Neuronal stem cell (in vitro differentiated cells): ENCODE measurements at regions not wholly inside any gene's neighbourhood (a gene's known extent, or its start where the extent isn't known, plus 50 kb on each side); places are given as distances from the start of the nearest gene placed in this dataset.

Source experiments
- DNase-seq: peaks from one replicate; pipeline ENCODE4 v3.0.0-alpha.2; 2013; ENCODE audit warnings: low spot score
- H2AFZ ChIP-seq: one replicate; pipeline ENCODE4 v1.6.1; 2013; ENCODE audit warnings: mild to moderate bottlenecking, low read length, inconsistent platforms
- H2AK5ac ChIP-seq: 2 replicates; pipeline ENCODE4 v1.6.1; 2013; ENCODE audit warnings: low read depth, mild to moderate bottlenecking, inconsistent platforms, low read length, moderate library complexity, mixed read lengths
- H2BK120ac ChIP-seq: 2 replicates; pipeline ENCODE4 v1.6.1; 2013; ENCODE audit warnings: low read depth, mild to moderate bottlenecking, inconsistent platforms, low read length, moderate library complexity, mixed read lengths
- H2BK12ac ChIP-seq: one replicate; pipeline ENCODE4 v1.6.1; 2013; ENCODE audit warnings: low read length, inconsistent platforms
- H2BK15ac ChIP-seq: 2 replicates; pipeline ENCODE4 v1.6.1; 2013; ENCODE audit warnings: mild to moderate bottlenecking, low read length, inconsistent platforms, mixed read lengths
- H2BK5ac ChIP-seq: one replicate; pipeline ENCODE4 v1.6.1; 2013; ENCODE audit warnings: inconsistent platforms, mild to moderate bottlenecking, low read length, moderate library complexity
- H3K14ac ChIP-seq: one replicate; pipeline ENCODE4 v1.6.1; 2013; ENCODE audit warnings: low read length, inconsistent platforms
- H3K18ac ChIP-seq: 2 replicates; pipeline ENCODE4 v1.6.1; 2013; ENCODE audit warnings: low read length, inconsistent platforms
- H3K23ac ChIP-seq: 2 replicates; pipeline ENCODE4 v1.6.1; 2013; ENCODE audit warnings: low read depth, mild to moderate bottlenecking, mixed read lengths, low read length, inconsistent platforms; ENCODE audit not compliant: poor library complexity
- H3K27ac ChIP-seq: replicated peaks from 3 replicates; pipeline ENCODE4 v1.5.1; 2013; ENCODE audit warnings: low read length, inconsistent platforms
- H3K27me3 ChIP-seq, 3 experiments: 2 replicates each; pipeline ENCODE4 v1.6.1; 2013; ENCODE audit warnings: low read length in 3 of 3, mild to moderate bottlenecking in 2 of 3, inconsistent platforms in 1 of 3, low read depth in 1 of 3, mixed read lengths in 1 of 3, moderate library complexity in 1 of 3; ENCODE audit not compliant: control insufficient read depth in 3 of 3, insufficient read depth in 3 of 3
- H3K36me3 ChIP-seq, 2 donors: replicated peaks in 1 of 2; 2 replicates each; pipeline ENCODE4 v1.6.1; 2013; ENCODE audit warnings: low read length in 2 of 2; ENCODE audit not compliant: control insufficient read depth in 2 of 2, insufficient read depth in 2 of 2
- H3K4ac ChIP-seq: 2 replicates; pipeline ENCODE4 v1.6.1; 2013; ENCODE audit warnings: inconsistent platforms, mild to moderate bottlenecking, low read length, moderate library complexity
- H3K4me1 ChIP-seq, 2 donors: 1 replicate in 1 of 2; 2 replicates in 1 of 2; pipeline ENCODE4 v1.6.1; 2013; ENCODE audit warnings: low read length in 2 of 2, low read depth in 1 of 2; ENCODE audit not compliant: control insufficient read depth in 2 of 2, insufficient read depth in 1 of 2
- H3K4me2 ChIP-seq: one replicate; pipeline ENCODE4 v1.6.1; 2013; ENCODE audit warnings: mild to moderate bottlenecking, low read length, inconsistent platforms; ENCODE audit not compliant: insufficient read depth, poor library complexity, severe bottlenecking
- H3K4me3 ChIP-seq, 2 donors: 2 replicates each; pipeline ENCODE4 v1.5.1; 2013; ENCODE audit warnings: low read length in 2 of 2, mild to moderate bottlenecking in 2 of 2, inconsistent platforms in 1 of 2, moderate library complexity in 1 of 2
- H3K79me1 ChIP-seq: one replicate; pipeline ENCODE4 v1.6.1; 2013; ENCODE audit warnings: low read depth, mild to moderate bottlenecking, inconsistent platforms, low read length, moderate library complexity
- H3K9ac ChIP-seq: one replicate; pipeline ENCODE4 v1.6.1; 2013; ENCODE audit warnings: mild to moderate bottlenecking, low read depth, low read length, inconsistent platforms; ENCODE audit not compliant: poor library complexity
- H3K9me3 ChIP-seq, 2 donors: replicated peaks in 1 of 2; 2 replicates each; pipeline versions ENCODE3 to v1.6.1; 2013; ENCODE audit warnings: low read length in 2 of 2, mild to moderate bottlenecking in 2 of 2, inconsistent platforms in 1 of 2, low read depth in 1 of 2, mixed read lengths in 1 of 2, moderate library complexity in 1 of 2; ENCODE audit not compliant: control insufficient read depth in 2 of 2, insufficient read depth in 1 of 2
- H4K8ac ChIP-seq: one replicate; pipeline ENCODE4 v1.6.1; 2013; ENCODE audit warnings: low read depth, mild to moderate bottlenecking, inconsistent platforms, low read length, moderate library complexity
- H4K91ac ChIP-seq: one replicate; pipeline ENCODE4 v1.6.1; 2013; ENCODE audit warnings: low read length, low read depth, mild to moderate bottlenecking, inconsistent platforms; ENCODE audit not compliant: poor library complexity
- WGBS, 2 donors: extraction: QIAGEN DNeasy Blood & Tissue Kit; methylation state at CpG; one replicate each; pipeline ENCODE4 v1.1.7; 2013; ENCODE audit warnings: missing lambda C conversion rate in 2 of 2, mixed read lengths in 1 of 2; ENCODE audit not compliant: insufficient read length in 2 of 2, insufficient replicate concordance in 1 of 2; ENCODE audit errors: extremely low coverage in 2 of 2; 5-methylcytosine and 5-hydroxymethylcytosine counted together

DNA sequence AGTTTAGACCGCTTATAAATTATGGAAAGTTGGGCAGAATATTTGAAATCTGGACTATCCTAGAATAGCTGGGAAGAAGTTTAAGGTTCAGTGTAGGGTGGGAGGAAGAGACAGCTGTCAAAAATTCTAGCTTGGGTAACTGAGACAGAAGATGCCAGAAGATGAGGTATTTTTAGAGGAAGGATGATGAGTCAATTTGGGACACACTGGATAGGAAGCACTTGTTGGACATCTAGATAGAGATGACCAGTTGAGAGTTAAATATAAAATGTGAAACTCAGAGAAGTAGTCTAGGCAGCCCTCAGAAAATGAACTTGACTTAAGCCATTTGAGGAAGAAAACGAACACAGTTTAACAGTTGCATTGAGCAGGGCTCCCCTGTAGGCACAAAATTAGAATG lies 137.9 kb upstream of the MAP9 start:
- Histone ChIP-seq H4K91ac (no peak overlapping the region), H3K27ac (no peak overlapping the region), H3K4me2 (no peak overlapping the region), H3K27me3 (no peaks in the 10 kb centered on the region), H3K9me3 (no peaks in the 10 kb centered on the region), H3K14ac (no peak overlapping the region), H2BK120ac (no peak overlapping the region), H2AK5ac (no peak overlapping the region), H2AFZ (no peak overlapping the region), H3K4me3 (no peak overlapping the region), H3K36me3 (no peaks in the 10 kb centered on the region), H3K79me1 (no peaks in the 10 kb centered on the region), H3K9ac (no peak overlapping the region), H2BK5ac (no peak overlapping the region), H3K4ac (no peak overlapping the region), H2BK12ac (no peak overlapping the region), H2BK15ac (no peak overlapping the region), H3K4me1 (no peaks in the 10 kb centered on the region), H4K8ac (no peak overlapping the region), H3K23ac (no peak overlapping the region), H3K18ac (no peak overlapping the region)
- WGBS, 2 donors: no CpG with 5 or more reads among the region's 2 CpGs
- DNase-seq: no peak

- H3K36me3 ChIP-seq: no peaks in the 10 kb centered on the region
- WGBS, 2 donors: no CpG with 5 or more reads among the region's 5 CpGs
- no peak overlapping the region for H3K4me3 ChIP-seq
- no peak overlapping the region for H3K9ac ChIP-seq
- H3K4me2 ChIP-seq: no peak overlapping the region
- no peak overlapping the region for H3K18ac ChIP-seq
- no peak overlapping the region for H2AFZ ChIP-seq
- H3K9me3 ChIP-seq: no peaks in the 10 kb centered on the region
- no peak overlapping the region for H2BK5ac ChIP-seq
- no peak overlapping the region for H4K91ac ChIP-seq
- no peak overlapping the region for H2AK5ac ChIP-seq
- H4K8ac ChIP-seq: no peak overlapping the region
- H2BK12ac ChIP-seq: no peak overlapping the region
- H2BK120ac ChIP-seq: no peak overlapping the region
- no peaks in the 10 kb centered on the region for H3K27me3 ChIP-seq
- H3K79me1 ChIP-seq: no peaks in the 10 kb centered on the region
- H3K4me1 ChIP-seq: no peaks in the 10 kb centered on the region
- no peak for DNase-seq
- no peak overlapping the region for H3K14ac ChIP-seq
- no peak overlapping the region for H3K23ac ChIP-seq
- H3K27ac ChIP-seq: no peak overlapping the region
- no peak overlapping the region for H3K4ac ChIP-seq
- no peak overlapping the region for H2BK15ac ChIP-seq
These were observed 136.1 kb upstream of the MAP9 start for GRCh38 chr4:155512817-155513216.

- Histone ChIP-seq H3K27me3 (no peaks in the 10 kb centered on the region), H2AK5ac (no peak overlapping the region), H3K4me1 (no peaks in the 10 kb centered on the region), H3K27ac (no peak overlapping the region), H4K91ac (no peak overlapping the region), H2BK12ac (no peak overlapping the region), H2BK5ac (no peak overlapping the region), H3K23ac (no peak overlapping the region), H2AFZ (no peak overlapping the region), H3K36me3 (no peaks in the 10 kb centered on the region), H3K9me3 (no peaks in the 10 kb centered on the region), H3K18ac (no peak overlapping the region), H3K14ac (no peak overlapping the region), H3K4me2 (no peak overlapping the region), H3K4me3 (no peak overlapping the region), H2BK120ac (no peak overlapping the region), H4K8ac (no peak overlapping the region), H3K9ac (no peak overlapping the region), H3K79me1 (no peaks in the 10 kb centered on the region), H2BK15ac (no peak overlapping the region), H3K4ac (no peak overlapping the region)
- no peak for DNase-seq
- no CpG with 5 or more reads among the region's 1 CpG for WGBS, 2 donors
These were observed 135.3 kb upstream of the MAP9 start for GRCh38 chr4:155512046-155512445.

DNA sequence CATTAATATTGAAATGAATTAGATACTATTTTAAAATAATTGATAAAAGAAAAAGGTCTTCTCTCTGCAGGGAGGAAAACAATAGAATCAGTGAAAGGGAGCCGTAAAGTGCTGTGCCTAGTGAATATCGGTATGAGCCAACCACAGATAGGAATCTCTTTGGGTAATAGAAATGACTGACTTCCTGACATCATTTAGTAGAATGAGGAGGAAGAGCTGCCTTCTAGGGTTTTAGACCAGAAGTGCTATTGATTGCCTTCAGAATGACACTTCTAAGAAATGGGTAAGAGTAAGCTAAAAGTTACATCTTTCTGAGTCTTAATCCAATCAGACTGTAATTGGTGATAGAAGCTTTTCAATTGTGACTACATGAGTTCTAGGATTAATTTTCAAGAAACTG lies 134.0 kb upstream of the MAP9 start:
- Histone ChIP-seq H3K9ac (no peak overlapping the region), H3K4me1 (no peaks in the 10 kb centered on the region), H2BK15ac (no peak overlapping the region), H3K79me1 (no peaks in the 10 kb centered on the region), H3K14ac (no peak overlapping the region), H3K23ac (no peak overlapping the region), H4K8ac (no peak overlapping the region), H2AK5ac (no peak overlapping the region), H3K4ac (no peak overlapping the region), H3K18ac (no peak overlapping the region), H2BK120ac (no peak overlapping the region), H2BK5ac (no peak overlapping the region), H3K4me3 (no peak overlapping the region), H3K36me3 (no peaks in the 10 kb centered on the region), H3K4me2 (no peak overlapping the region), H4K91ac (no peak overlapping the region), H2BK12ac (no peak overlapping the region), H3K27me3 (no peaks in the 10 kb centered on the region), H3K9me3 (no peaks in the 10 kb centered on the region), H3K27ac (no peak overlapping the region), H2AFZ (no peak overlapping the region)
- DNase-seq: no peak
- WGBS, 2 donors: no CpG with 5 or more reads among the region's 2 CpGs
